Chondrocyte (in vitro differentiated cells): ENCODE measurements at regions not wholly inside any gene's neighbourhood (a gene's known extent, or its start where the extent isn't known, plus 50 kb on each side); places are given as distances from the start of the nearest gene placed in this dataset.

Experiments used
- DNase-seq: peaks from one replicate; pipeline ENCODE4 v3.0.0; 2021; ENCODE audit warnings: mixed read lengths, low spot score
- H3K27ac Mint-ChIP-seq: one replicate; pipeline ENCODE4 v1.8.0; 2021; ENCODE audit warnings: mild to moderate bottlenecking, moderate library complexity, mixed read lengths; ENCODE audit not compliant: unreplicated experiment
- H3K27me3 Mint-ChIP-seq: 2 replicates; pipeline ENCODE4 v1.8.0; 2021; ENCODE audit warnings: low read depth, mixed read lengths
- H3K36me3 Mint-ChIP-seq: 2 replicates; pipeline ENCODE4 v1.8.0; 2021; ENCODE audit warnings: low read depth, mixed read lengths
- H3K4me1 Mint-ChIP-seq: 2 replicates; pipeline ENCODE4 v1.8.0; 2021; ENCODE audit warnings: low read depth, mild to moderate bottlenecking, mixed read lengths
- H3K4me3 Mint-ChIP-seq: one replicate; pipeline ENCODE4 v1.8.0; 2021; ENCODE audit warnings: mild to moderate bottlenecking, moderate library complexity, mixed read lengths; ENCODE audit not compliant: unreplicated experiment
- H3K9me3 Mint-ChIP-seq: 2 replicates; pipeline ENCODE4 v1.8.0; 2021; ENCODE audit warnings: low read depth, mixed read lengths
- TF ChIP-seq, protein P1 (sequence below): fragments of 200-600 bp; sonication (generic); IDR thresholded peaks from 2 replicates; pipeline ENCODE4 v1.5.0; 2021; ENCODE audit warnings: antibody characterized with exemption, mild to moderate bottlenecking, moderate library complexity

DNA sequence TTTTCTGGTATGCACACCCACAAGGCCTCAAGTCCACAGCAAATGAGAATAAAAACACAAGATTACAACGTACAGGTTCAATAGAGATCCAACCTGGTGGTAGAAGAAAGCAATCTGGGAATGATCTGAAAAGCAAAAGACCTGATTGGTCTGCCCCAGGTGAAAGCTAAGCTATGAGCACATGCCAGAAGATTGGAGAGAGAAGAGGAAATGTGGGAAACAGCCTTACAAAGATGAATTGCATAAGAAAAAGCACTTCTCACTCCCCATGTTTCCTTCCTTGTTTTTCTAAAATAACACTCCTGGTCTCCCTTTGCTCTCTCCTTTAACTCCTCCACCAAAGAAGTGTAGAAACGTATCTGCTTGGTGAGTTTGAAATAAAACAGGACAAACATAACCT lies 77.3 kb upstream of the ANO6 start:
- Mint-ChIP-seq H3K27ac (no peak overlapping the region), H3K4me3 (no peak overlapping the region), H3K4me1 (no peaks in the 10 kb centered on the region), H3K9me3 (peaks cover 4% of the 10 kb centered on the region), H3K36me3 (peaks cover 7% of the 10 kb centered on the region), H3K27me3 (peaks cover 23% of the 10 kb centered on the region)
- TF ChIP-seq, protein P1, sequence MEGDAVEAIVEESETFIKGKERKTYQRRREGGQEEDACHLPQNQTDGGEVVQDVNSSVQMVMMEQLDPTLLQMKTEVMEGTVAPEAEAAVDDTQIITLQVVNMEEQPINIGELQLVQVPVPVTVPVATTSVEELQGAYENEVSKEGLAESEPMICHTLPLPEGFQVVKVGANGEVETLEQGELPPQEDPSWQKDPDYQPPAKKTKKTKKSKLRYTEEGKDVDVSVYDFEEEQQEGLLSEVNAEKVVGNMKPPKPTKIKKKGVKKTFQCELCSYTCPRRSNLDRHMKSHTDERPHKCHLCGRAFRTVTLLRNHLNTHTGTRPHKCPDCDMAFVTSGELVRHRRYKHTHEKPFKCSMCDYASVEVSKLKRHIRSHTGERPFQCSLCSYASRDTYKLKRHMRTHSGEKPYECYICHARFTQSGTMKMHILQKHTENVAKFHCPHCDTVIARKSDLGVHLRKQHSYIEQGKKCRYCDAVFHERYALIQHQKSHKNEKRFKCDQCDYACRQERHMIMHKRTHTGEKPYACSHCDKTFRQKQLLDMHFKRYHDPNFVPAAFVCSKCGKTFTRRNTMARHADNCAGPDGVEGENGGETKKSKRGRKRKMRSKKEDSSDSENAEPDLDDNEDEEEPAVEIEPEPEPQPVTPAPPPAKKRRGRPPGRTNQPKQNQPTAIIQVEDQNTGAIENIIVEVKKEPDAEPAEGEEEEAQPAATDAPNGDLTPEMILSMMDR: no peak
- no peak for DNase-seq

DNA sequence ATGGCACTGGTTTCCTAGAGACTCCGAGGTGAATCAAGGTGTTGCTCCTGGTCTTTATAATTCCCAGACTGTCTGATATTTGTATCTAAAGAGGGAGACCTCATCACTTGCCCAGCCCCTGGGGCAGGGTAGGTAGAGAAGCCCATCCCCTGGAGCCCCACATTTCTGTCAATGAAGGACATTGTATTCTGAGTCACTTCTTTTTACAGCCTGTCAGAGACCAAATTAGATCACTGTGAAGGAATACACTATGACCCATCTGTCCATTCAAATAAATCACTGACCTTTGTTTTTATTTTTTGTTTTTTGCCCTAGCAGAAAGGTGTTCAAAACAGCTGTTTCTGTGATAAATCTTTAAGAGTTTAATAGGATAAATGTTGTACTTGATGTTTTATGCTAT lies 67.9 kb upstream of the ANO6 start:
- Mint-ChIP-seq H3K4me3 (no peak overlapping the region), H3K27ac (no peak overlapping the region), H3K27me3 (peaks cover 28% of the 10 kb centered on the region), H3K9me3 (peaks cover 23% of the 10 kb centered on the region), H3K36me3 (peaks cover 9% of the 10 kb centered on the region), H3K4me1 (no peaks in the 10 kb centered on the region)
- TF ChIP-seq, protein P1: no peak
- no peak for DNase-seq

DNA sequence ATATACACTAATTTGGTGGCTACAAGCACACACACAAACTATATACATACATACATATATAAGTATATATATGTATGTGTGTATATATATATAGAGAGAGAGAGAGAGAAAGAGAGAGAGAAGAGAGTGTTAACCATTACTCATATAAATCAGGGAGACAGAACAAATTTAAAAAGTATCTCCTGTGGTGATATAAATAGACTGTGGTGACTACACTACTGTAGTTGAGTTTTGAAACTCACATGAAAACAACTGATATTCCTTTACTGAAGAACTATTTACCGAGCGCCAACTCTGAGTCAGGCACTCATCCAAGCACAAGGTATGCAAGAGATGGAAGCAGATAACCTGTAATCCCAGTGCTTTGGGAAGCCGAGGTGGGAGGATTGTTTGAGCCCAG lies 67.3 kb upstream of the ANO6 start:
- no peak for DNase-seq
- Mint-ChIP-seq H3K9me3 (peaks cover 23% of the 10 kb centered on the region), H3K4me3 (no peak overlapping the region), H3K4me1 (no peaks in the 10 kb centered on the region), H3K27ac (no peak overlapping the region), H3K36me3 (peaks cover 9% of the 10 kb centered on the region), H3K27me3 (peaks cover 28% of the 10 kb centered on the region)
- TF ChIP-seq, protein P1: no peak

DNA sequence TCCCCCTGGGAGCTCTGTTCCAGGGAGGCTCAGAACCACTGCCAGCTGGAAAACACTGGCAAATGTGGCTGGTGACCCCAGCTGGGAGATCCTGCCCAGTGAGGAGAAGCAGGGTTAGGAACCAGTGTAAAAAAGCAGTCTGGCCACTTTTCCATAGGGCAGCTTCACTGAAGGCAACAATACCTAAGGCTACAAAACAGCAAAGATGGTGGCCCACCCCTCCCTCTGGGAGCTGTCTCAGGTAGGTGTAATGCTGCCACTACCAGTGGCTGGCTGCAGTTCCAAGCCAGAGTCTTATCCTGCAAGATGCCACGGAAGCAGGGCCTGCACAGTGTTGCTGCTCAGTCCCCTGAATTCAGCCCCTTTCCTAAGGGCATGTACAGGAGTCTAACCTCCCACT lies 50.6 kb upstream of the ANO6 start:
- no peak overlapping the region for H3K27ac Mint-ChIP-seq

DNA sequence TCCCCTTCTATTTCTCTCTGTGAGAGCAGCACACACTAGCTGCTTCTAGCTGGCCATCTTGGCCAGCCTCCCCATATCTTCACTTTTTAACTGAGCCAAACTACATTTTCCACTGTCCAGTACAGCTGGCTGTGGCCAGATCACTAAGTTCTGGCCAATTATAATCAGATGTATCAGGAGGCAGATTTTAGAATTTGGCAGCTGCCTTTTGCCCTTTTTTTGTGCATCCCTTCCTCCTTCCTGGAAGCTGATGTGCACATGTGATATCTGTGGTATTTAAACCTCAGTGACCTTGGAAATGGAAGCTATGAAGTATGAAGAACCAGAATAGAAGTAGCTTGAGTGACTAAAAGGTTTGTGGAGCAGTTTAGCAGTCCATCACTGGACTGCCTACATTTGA lies 49.8 kb upstream of the ANO6 start:
- Mint-ChIP-seq H3K27me3 (peaks cover 5% of the 10 kb centered on the region), H3K4me3 (no peak overlapping the region), H3K4me1 (no peaks in the 10 kb centered on the region), H3K36me3 (peaks cover 5% of the 10 kb centered on the region), H3K9me3 (peaks cover 22% of the 10 kb centered on the region), H3K27ac (no peak overlapping the region)
- TF ChIP-seq, protein P1: no peak
- no peak for DNase-seq

More for the DNA sequence above, 50.6 kb upstream of the ANO6 start:
- TF ChIP-seq, protein P1: no peak
- Mint-ChIP-seq H3K9me3 (peaks cover 28% of the 10 kb centered on the region), H3K36me3 (peaks cover 5% of the 10 kb centered on the region), H3K4me1 (no peaks in the 10 kb centered on the region), H3K27me3 (peaks cover 5% of the 10 kb centered on the region), H3K4me3 (no peak overlapping the region)
- DNase-seq: no peak
